Vagina (tissue), 2 donors: ENCODE measurements at regions not wholly inside any gene's neighbourhood (a gene's known extent, or its start where the extent isn't known, plus 50 kb on each side); places are given as distances from the start of the nearest gene placed in this dataset.

Experiments used
- DNase-seq, 2 donors: peaks; one replicate each; pipeline ENCODE4 v3.0.0-alpha.2; 2017; ENCODE audit errors: extremely low spot score in 2 of 2
- H3K27ac ChIP-seq: fragments of 200-600 bp; sonication (generic); one replicate; pipeline ENCODE4 v1.5.1; 2019
- H3K27me3 ChIP-seq: fragments of 200-600 bp; sonication (generic); one replicate; pipeline ENCODE4 v1.5.1; 2019
- H3K36me3 ChIP-seq, 2 donors: fragments of 200-600 bp; sonication (generic); one replicate each; pipeline ENCODE4 v1.5.1; 2017 to 2019
- H3K4me1 ChIP-seq: fragments of 200-600 bp; sonication (generic); one replicate; pipeline ENCODE4 v1.5.1; 2019
- H3K4me3 ChIP-seq, 2 donors: fragments of 200-600 bp; sonication (generic); 1 replicate in 1 of 2; 2 replicates in 1 of 2; pipeline ENCODE4 v1.5.1; 2016 to 2019
- H3K9me3 ChIP-seq: fragments of 200-600 bp; sonication (generic); one replicate; pipeline ENCODE4 v1.5.1; 2019
- POLR2A ChIP-seq, 2 donors: fragments of 450-650 bp; IDR thresholded peaks; one replicate each; pipeline ENCODE4 v1.6.1; 2017; ENCODE audit warnings: antibody characterized with exemption in 2 of 2, mild to moderate bottlenecking in 2 of 2, moderate library complexity in 2 of 2
- POLR2AphosphoS5 ChIP-seq, 2 donors: sonication (generic); formaldehyde crosslinking; IDR thresholded peaks; one replicate each; pipeline ENCODE4 v1.9.0; 2017; ENCODE audit warnings: antibody characterized with exemption in 2 of 2, mild to moderate bottlenecking in 2 of 2, low read depth in 1 of 2; ENCODE audit not compliant: insufficient read depth in 1 of 2
- intact Hi-C: fragments of 100-400 bp; cut with DNase I; formaldehyde crosslinking; loops from one replicate; pipeline ENCODE4 v1.15.1; 2023
- TF ChIP-seq, protein P1 (sequence below), 3 experiments: fragments of 450-650 bp in 2 of 3; fragments of 200-600 bp in 1 of 3; sonication (generic) in 1 of 3; IDR thresholded peaks; one replicate each; pipeline ENCODE4 v1.5.1; 2017 to 2019; ENCODE audit warnings: antibody characterized with exemption in 3 of 3, mild to moderate bottlenecking in 2 of 3, moderate library complexity in 2 of 3

DNA sequence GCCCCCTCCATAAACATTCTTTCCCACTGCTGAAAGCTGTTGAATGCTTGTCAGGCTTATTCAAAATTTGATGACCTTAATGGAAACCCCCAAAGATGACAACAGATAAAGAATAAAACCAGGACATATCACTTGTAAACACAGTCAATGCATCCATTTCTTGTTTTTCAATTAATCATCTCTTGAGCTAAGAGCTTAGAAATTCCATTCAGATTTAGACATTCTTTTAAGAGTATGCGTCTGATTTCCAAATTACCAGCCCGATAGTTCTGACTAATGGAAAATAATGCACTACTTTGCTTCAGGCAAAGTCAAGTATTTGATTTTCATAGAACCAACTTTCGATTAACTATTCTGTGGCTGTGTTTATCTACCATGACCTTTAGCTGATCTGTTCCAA, 100.6 kb upstream of the RUNX1 start:
- H3K9me3 ChIP-seq, result no peaks in the 10 kb centered on the region
- TF ChIP-seq POLR2AphosphoS5 (IDR thresholded peaks at IDR 0.05; ENCODE audit: insufficient read depth in 1 of 2, low read depth in 1 of 2) (no peak), POLR2A (IDR thresholded peaks at IDR 0.05) (no peak)
- TF ChIP-seq, protein P1, sequence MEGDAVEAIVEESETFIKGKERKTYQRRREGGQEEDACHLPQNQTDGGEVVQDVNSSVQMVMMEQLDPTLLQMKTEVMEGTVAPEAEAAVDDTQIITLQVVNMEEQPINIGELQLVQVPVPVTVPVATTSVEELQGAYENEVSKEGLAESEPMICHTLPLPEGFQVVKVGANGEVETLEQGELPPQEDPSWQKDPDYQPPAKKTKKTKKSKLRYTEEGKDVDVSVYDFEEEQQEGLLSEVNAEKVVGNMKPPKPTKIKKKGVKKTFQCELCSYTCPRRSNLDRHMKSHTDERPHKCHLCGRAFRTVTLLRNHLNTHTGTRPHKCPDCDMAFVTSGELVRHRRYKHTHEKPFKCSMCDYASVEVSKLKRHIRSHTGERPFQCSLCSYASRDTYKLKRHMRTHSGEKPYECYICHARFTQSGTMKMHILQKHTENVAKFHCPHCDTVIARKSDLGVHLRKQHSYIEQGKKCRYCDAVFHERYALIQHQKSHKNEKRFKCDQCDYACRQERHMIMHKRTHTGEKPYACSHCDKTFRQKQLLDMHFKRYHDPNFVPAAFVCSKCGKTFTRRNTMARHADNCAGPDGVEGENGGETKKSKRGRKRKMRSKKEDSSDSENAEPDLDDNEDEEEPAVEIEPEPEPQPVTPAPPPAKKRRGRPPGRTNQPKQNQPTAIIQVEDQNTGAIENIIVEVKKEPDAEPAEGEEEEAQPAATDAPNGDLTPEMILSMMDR (IDR thresholded peaks at IDR 0.05), result no peak
- no peaks in the 10 kb centered on the region for H3K4me1 ChIP-seq
- H3K27ac ChIP-seq, result no peak overlapping the region
- no peaks in the 10 kb centered on the region for H3K27me3 ChIP-seq
- no peak for DNase-seq
- intact Hi-C loops, result no loop called here
- no peaks in the 10 kb centered on the region for H3K36me3 ChIP-seq
- no peak overlapping the region for H3K4me3 ChIP-seq

DNA sequence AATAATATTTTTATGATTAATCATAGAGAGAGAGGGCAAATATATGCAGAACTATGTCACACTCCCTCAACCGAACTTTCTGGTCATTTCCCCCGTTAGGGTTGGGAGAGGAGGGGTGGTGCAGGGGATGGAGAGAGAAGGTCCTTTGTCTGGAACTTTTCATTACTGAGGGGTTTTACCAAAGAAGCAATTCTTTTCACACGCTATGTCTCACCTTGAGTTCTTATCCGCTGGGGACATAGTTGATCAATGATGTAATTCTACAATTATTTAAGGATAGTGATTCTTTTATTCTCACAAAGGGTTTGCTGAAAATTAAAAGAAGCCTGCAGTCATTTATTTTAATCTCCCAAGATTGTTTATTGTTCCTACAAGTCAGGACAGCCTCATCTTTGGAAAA, 98.3 kb upstream of the RUNX1 start:
- no peak overlapping the region for H3K4me3 ChIP-seq
- H3K27me3 ChIP-seq, result no peaks in the 10 kb centered on the region
- no peaks in the 10 kb centered on the region for H3K9me3 ChIP-seq
- intact Hi-C loops, result no loop called here
- no peaks in the 10 kb centered on the region for H3K36me3 ChIP-seq
- H3K27ac ChIP-seq, result no peak overlapping the region
- no peak for DNase-seq
- H3K4me1 ChIP-seq, result no peaks in the 10 kb centered on the region
- TF ChIP-seq POLR2AphosphoS5 (IDR thresholded peaks at IDR 0.05; ENCODE audit: insufficient read depth in 1 of 2, low read depth in 1 of 2) (no peak), POLR2A (IDR thresholded peaks at IDR 0.05) (no peak)
- TF ChIP-seq, protein P1 (IDR thresholded peaks at IDR 0.05), result no peak

DNA sequence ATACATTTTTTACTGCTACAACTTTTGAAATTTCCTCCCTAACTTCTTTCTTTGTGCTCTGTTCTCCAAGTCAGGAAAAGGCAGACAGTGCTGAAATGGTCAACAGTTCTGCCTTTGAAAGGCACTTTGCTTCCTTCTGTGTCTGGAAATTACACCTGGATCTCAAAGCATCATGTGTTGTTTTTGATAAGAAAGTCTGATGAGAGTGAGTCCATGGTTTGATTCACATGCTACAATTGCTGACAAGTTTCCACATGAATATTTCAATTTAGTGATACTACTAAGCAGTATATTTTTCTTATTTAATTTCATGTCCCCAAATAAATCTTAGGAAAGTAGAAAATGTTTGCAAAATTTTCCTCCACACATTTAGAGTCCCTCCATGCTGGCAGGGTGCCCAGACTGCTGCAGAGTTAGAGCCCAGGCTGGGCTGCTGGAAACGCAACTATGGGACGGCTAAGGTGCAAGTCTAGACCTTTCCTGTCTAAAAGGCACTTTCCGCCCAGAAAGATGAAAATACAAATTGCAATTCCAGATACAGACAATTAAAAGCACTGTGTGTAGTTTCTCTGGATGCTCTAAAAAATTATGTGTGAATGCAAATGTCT, 96.6 kb upstream of the RUNX1 start:
- Histone ChIP-seq H3K4me3 (no peak overlapping the region), H3K27me3 (no peaks in the 10 kb centered on the region), H3K27ac (no peak overlapping the region), H3K9me3 (no peaks in the 10 kb centered on the region), H3K4me1 (no peaks in the 10 kb centered on the region), H3K36me3 (no peaks in the 10 kb centered on the region)
- TF ChIP-seq, protein P1 (IDR thresholded peaks at IDR 0.05), result no peak
- TF ChIP-seq POLR2AphosphoS5 (IDR thresholded peaks at IDR 0.05; ENCODE audit: insufficient read depth in 1 of 2, low read depth in 1 of 2), result no peak
- TF ChIP-seq POLR2A (IDR thresholded peaks at IDR 0.05), result no peak
- DNase-seq, result no peak
- intact Hi-C loops, result no loop called here

DNA sequence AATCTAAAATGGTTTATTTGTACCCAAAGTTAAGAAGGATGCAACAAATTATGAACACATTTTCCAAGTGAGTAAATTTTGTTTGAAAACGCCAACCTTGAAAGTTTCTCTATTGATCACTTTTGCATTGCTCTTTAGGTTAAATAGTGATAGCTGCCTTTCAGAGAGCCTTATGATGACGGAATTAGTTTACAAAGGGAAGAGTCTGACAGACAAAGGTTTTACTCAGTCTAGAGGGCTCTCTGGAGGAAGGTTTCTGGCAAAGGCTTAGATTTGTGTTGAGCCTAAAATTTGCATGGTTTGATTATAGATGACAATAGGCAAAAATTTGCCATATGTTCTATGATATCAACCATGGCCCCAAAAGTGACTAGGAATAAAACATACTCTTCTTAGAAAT, 95.9 kb upstream of the RUNX1 start:
- DNase-seq, result no peak
- TF ChIP-seq POLR2A (IDR thresholded peaks at IDR 0.05) (no peak), POLR2AphosphoS5 (IDR thresholded peaks at IDR 0.05; ENCODE audit: insufficient read depth in 1 of 2, low read depth in 1 of 2) (no peak)
- TF ChIP-seq, protein P1 (IDR thresholded peaks at IDR 0.05), result no peak
- intact Hi-C loops, result no loop called here
- H3K4me3 ChIP-seq, result no peak overlapping the region
- no peaks in the 10 kb centered on the region for H3K9me3 ChIP-seq
- no peak overlapping the region for H3K27ac ChIP-seq
- H3K27me3 ChIP-seq, result no peaks in the 10 kb centered on the region
- no peaks in the 10 kb centered on the region for H3K36me3 ChIP-seq
- H3K4me1 ChIP-seq, result no peaks in the 10 kb centered on the region

DNA sequence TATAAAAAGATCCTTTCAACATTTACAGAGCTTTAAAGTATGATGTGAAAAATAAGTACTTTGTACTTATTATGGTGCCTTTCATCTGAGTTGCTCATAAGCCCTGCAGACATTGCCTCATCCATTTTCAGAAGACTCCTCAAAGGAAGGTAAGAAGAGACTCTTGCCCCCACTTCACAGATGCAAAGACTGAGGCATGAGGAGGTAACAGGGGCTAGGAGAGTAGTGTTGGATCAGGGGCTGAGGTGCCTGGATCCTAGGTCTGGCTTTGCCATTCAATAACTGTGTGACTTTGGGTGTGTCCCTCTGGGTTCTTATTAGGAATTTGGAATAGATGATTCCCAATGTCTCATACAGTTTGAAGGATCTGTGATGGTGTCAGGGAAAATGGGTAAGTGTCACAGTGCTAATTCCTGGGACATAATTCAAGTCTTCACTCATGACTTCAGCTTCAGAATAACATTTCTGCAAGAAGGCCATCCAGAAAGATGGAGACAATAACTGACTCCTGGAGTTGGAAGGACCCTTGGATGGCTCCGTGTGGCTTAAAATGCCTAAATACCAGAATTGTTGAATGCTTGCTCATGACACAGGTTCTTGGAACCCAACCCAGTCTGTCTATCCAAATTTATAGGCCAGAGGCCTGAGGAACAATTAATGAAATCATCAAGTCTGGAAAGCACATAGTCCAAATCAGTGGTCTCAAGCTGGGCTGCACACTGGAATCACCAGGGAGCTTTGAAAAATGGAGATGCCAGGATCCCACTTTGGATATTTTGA, 93.1 kb upstream of the RUNX1 start:
- no peaks in the 10 kb centered on the region for H3K4me1 ChIP-seq
- H3K27ac ChIP-seq, result no peak overlapping the region
- no peaks in the 10 kb centered on the region for H3K9me3 ChIP-seq
- TF ChIP-seq POLR2A (IDR thresholded peaks at IDR 0.05) (no peak), POLR2AphosphoS5 (IDR thresholded peaks at IDR 0.05; ENCODE audit: insufficient read depth in 1 of 2, low read depth in 1 of 2) (no peak)
- TF ChIP-seq, protein P1 (IDR thresholded peaks at IDR 0.05), result no peak
- H3K4me3 ChIP-seq, result no peak overlapping the region
- no peak for DNase-seq
- no peaks in the 10 kb centered on the region for H3K27me3 ChIP-seq
- no peaks in the 10 kb centered on the region for H3K36me3 ChIP-seq
- intact Hi-C loops, result no loop called here
